Hepatocyte (in vitro differentiated cells): ENCODE measurements at regions not wholly inside any gene's neighbourhood (a gene's known extent, or its start where the extent isn't known, plus 50 kb on each side); places are given as distances from the start of the nearest gene placed in this dataset.

Experiments used
- EZH2phosphoT487 ChIP-seq: fragments of 200-600 bp; sonication (generic); IDR thresholded peaks from one replicate; pipeline ENCODE4 v1.6.1; 2018; ENCODE audit warnings: antibody characterized with exemption, mild to moderate bottlenecking, low read depth, moderate library complexity; ENCODE audit not compliant: unreplicated experiment, severe bottlenecking
- TF ChIP-seq, protein P1 (sequence below): fragments of 200-600 bp; sonication (generic); IDR thresholded peaks from 2 replicates; pipeline ENCODE4 v1.5.1; 2016; ENCODE audit warnings: antibody characterized with exemption, mild to moderate bottlenecking; ENCODE audit not compliant: poor library complexity

DNA sequence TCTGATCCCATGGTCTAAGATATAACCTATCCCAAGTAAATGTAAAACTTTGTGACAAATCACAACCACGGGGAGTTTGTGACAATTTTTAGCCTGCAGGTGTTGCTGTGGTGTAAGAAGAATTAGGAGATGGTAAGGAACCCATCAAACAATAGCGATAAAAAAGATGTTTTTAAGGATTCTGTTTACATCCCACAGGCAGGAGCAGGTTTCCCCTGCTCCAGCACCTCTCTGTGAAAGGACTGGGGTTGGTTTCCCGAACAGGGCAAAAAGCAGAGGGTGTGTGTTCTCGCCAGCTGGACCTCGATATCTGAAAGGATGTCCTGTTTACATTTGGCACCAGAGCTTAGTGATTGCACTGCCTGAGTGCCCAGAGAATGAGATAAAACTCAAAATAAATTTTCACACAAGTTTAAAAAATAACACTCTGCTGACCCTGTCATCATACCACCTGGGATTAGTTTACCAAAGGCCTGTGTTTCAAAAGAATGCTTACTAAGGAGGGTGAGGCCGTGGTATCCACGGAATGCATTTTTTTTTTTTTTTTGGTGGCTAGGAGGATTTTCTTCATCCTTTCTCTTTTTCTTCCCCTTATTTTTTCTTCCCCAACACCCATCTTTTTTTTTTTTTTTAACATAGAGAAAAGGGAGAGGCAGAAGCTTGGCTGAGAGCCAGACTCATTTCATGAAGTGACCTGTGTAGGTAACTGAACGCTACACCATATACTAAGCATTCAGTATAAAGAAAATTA lies 151.8 kb upstream of the DPH6 start:
- TF ChIP-seq EZH2phosphoT487, result no peak
- TF ChIP-seq, protein P1, sequence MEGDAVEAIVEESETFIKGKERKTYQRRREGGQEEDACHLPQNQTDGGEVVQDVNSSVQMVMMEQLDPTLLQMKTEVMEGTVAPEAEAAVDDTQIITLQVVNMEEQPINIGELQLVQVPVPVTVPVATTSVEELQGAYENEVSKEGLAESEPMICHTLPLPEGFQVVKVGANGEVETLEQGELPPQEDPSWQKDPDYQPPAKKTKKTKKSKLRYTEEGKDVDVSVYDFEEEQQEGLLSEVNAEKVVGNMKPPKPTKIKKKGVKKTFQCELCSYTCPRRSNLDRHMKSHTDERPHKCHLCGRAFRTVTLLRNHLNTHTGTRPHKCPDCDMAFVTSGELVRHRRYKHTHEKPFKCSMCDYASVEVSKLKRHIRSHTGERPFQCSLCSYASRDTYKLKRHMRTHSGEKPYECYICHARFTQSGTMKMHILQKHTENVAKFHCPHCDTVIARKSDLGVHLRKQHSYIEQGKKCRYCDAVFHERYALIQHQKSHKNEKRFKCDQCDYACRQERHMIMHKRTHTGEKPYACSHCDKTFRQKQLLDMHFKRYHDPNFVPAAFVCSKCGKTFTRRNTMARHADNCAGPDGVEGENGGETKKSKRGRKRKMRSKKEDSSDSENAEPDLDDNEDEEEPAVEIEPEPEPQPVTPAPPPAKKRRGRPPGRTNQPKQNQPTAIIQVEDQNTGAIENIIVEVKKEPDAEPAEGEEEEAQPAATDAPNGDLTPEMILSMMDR, result no peak
